Osteoblast (primary cell): ENCODE measurements at regions not wholly inside any gene's neighbourhood (a gene's known extent, or its start where the extent isn't known, plus 50 kb on each side); places are given as distances from the start of the nearest gene placed in this dataset.
A peak's percentile ranks its signal among the peaks of the same experiment; 100 is the strongest.

Source experiments
- DNase-seq: peaks from one replicate; pipeline ENCODE4 v3.0.0; 2011; ENCODE audit warnings: low spot score, mixed read lengths; ENCODE audit not compliant: insufficient read length; ENCODE audit errors: missing footprints
- H2AFZ ChIP-seq: 2 replicates; pipeline ENCODE4 v1.6.0; 2011; ENCODE audit warnings: mild to moderate bottlenecking, low read length
- H3K27ac ChIP-seq: 2 replicates; pipeline ENCODE4 v1.5.1; 2011; ENCODE audit warnings: mild to moderate bottlenecking, low read depth, low read length, moderate library complexity
- H3K27me3 ChIP-seq: 2 replicates; pipeline ENCODE4 v1.6.0; 2012; ENCODE audit warnings: mild to moderate bottlenecking, control low read depth, inconsistent platforms, low read length, moderate library complexity; ENCODE audit not compliant: insufficient read depth
- H3K36me3 ChIP-seq: 2 replicates; pipeline ENCODE4 v1.5.1; 2011; ENCODE audit warnings: mild to moderate bottlenecking, low read length, control low read depth, moderate library complexity; ENCODE audit not compliant: insufficient read depth
- H3K4me1 ChIP-seq: 2 replicates; pipeline ENCODE4 v1.5.1; 2011; ENCODE audit warnings: mild to moderate bottlenecking, low read length, control low read depth, moderate library complexity; ENCODE audit not compliant: insufficient read depth
- H3K4me2 ChIP-seq: 2 replicates; pipeline ENCODE4 v1.6.0; 2011; ENCODE audit warnings: mild to moderate bottlenecking, low read length; ENCODE audit not compliant: insufficient read depth
- H3K4me3 ChIP-seq: fragments of 200-600 bp; sonication (generic); 3 replicates; pipeline ENCODE4 v1.5.1; 2012; ENCODE audit warnings: mild to moderate bottlenecking, low read length, inconsistent platforms; ENCODE audit not compliant: insufficient read depth
- H3K79me2 ChIP-seq: 2 replicates; pipeline ENCODE4 v1.6.0; 2012; ENCODE audit warnings: mild to moderate bottlenecking, low read length, control low read depth, inconsistent platforms; ENCODE audit not compliant: insufficient read depth
- H3K9me3 ChIP-seq: 2 replicates; pipeline ENCODE4 v1.5.1; 2011; ENCODE audit warnings: low read depth, low read length, control low read depth
- H4K20me1 ChIP-seq: 2 replicates; pipeline ENCODE4 v1.6.0; 2012; ENCODE audit warnings: mild to moderate bottlenecking, low read length, control low read depth; ENCODE audit not compliant: insufficient read depth
- TF ChIP-seq, protein P1 (sequence below): IDR thresholded peaks from 2 replicates; pipeline ENCODE4 v1.5.1; 2011; ENCODE audit warnings: mild to moderate bottlenecking, low read depth, low read length, moderate library complexity; ENCODE audit errors: extremely low read depth

- DNase-seq, result peak; percentile 52
- H3K4me2 ChIP-seq, result no peak overlapping the region
- H3K79me2 ChIP-seq, result no peaks in the 10 kb centered on the region
- TF ChIP-seq, protein P1, sequence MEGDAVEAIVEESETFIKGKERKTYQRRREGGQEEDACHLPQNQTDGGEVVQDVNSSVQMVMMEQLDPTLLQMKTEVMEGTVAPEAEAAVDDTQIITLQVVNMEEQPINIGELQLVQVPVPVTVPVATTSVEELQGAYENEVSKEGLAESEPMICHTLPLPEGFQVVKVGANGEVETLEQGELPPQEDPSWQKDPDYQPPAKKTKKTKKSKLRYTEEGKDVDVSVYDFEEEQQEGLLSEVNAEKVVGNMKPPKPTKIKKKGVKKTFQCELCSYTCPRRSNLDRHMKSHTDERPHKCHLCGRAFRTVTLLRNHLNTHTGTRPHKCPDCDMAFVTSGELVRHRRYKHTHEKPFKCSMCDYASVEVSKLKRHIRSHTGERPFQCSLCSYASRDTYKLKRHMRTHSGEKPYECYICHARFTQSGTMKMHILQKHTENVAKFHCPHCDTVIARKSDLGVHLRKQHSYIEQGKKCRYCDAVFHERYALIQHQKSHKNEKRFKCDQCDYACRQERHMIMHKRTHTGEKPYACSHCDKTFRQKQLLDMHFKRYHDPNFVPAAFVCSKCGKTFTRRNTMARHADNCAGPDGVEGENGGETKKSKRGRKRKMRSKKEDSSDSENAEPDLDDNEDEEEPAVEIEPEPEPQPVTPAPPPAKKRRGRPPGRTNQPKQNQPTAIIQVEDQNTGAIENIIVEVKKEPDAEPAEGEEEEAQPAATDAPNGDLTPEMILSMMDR, result no peak
- no peak overlapping the region for H3K27ac ChIP-seq
- no peaks in the 10 kb centered on the region for H3K27me3 ChIP-seq
- H3K4me1 ChIP-seq, result no peaks in the 10 kb centered on the region
- no peaks in the 10 kb centered on the region for H3K36me3 ChIP-seq
- H4K20me1 ChIP-seq, result no peaks in the 10 kb centered on the region
- no peak overlapping the region for H3K4me3 ChIP-seq
- no peak overlapping the region for H2AFZ ChIP-seq
- H3K9me3 ChIP-seq, result no peaks in the 10 kb centered on the region
These were observed 126.4 kb downstream of the HMX1 start for GRCh38 chr4:8745005-8745790.

DNA sequence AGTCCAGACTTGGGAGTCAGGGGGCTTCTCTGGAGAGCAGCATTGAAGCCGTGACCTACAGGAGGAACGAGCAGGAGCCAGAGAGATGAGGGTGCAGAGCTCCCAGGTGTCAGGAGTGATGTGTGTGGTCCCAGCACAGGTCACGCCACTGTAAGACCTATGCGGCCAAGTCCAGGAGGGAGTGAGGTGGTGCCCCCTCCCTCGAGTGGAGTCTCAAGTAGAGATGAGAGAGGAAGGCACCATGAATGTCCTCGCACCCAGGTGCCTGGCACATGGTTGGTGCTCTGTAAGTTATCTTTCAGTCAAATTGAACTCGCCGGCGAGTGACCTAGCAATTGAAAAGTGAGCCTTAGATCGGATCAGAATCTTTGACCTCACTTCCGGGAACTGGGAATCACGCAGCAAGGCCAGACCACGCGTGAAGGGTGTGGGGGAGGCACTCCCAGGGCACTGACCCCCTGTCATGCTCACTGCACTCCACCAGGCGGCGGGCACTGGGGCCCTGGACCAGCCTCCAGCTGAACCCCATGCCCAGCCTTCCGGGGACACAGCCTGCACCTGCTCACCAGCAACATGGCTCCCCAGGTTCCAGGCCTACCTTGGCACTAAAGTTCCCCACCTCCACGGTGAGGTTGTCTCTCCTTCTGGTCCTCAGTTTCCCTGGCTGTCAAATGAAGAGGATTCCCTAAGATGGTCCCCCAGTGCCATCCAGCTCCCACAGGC is 127.4 kb downstream of the HMX1 start:
- H3K36me3 ChIP-seq, result no peaks in the 10 kb centered on the region
- no peaks in the 10 kb centered on the region for H4K20me1 ChIP-seq
- H3K27ac ChIP-seq, result no peak overlapping the region
- no peaks in the 10 kb centered on the region for H3K9me3 ChIP-seq
- no peak overlapping the region for H3K4me2 ChIP-seq
- TF ChIP-seq, protein P1, result no peak
- H3K79me2 ChIP-seq, result no peaks in the 10 kb centered on the region
- H3K4me3 ChIP-seq, result no peak overlapping the region
- no peaks in the 10 kb centered on the region for H3K4me1 ChIP-seq
- no peaks in the 10 kb centered on the region for H3K27me3 ChIP-seq
- DNase-seq, result peak; percentile 23
- no peak overlapping the region for H2AFZ ChIP-seq

GRCh38 chr4:8742546-8742945 is 129.1 kb downstream of the HMX1 start:
- Histone ChIP-seq H3K9me3 (no peaks in the 10 kb centered on the region), H3K4me2 (no peak overlapping the region), H2AFZ (no peak overlapping the region), H3K27me3 (no peaks in the 10 kb centered on the region), H3K4me3 (no peak overlapping the region), H4K20me1 (no peaks in the 10 kb centered on the region), H3K4me1 (no peaks in the 10 kb centered on the region), H3K79me2 (no peaks in the 10 kb centered on the region), H3K27ac (no peak overlapping the region), H3K36me3 (no peaks in the 10 kb centered on the region)
- TF ChIP-seq, protein P1, result no peak
- DNase-seq, result no peak

- Histone ChIP-seq H3K4me2 (no peak overlapping the region), H3K4me3 (no peak overlapping the region), H2AFZ (no peak overlapping the region), H3K36me3 (no peaks in the 10 kb centered on the region), H4K20me1 (no peaks in the 10 kb centered on the region), H3K27ac (no peak overlapping the region), H3K4me1 (no peaks in the 10 kb centered on the region), H3K79me2 (no peaks in the 10 kb centered on the region), H3K9me3 (no peaks in the 10 kb centered on the region), H3K27me3 (no peaks in the 10 kb centered on the region)
- TF ChIP-seq, protein P1, result no peak
- DNase-seq, result no peak
These were observed 130.0 kb downstream of the HMX1 start for GRCh38 chr4:8741513-8742226.
